GM12865 (cell line): ENCODE measurements at regions not wholly inside any gene's neighbourhood (a gene's known extent, or its start where the extent isn't known, plus 50 kb on each side); places are given as distances from the start of the nearest gene placed in this dataset.

Source experiments
- DNase-seq: peaks from one replicate; pipeline ENCODE4 v3.0.0; 2010; ENCODE audit warnings: low read depth
- H3K4me3 ChIP-seq: 2 replicates; pipeline ENCODE4 v1.5.1; 2011; ENCODE audit warnings: mild to moderate bottlenecking, low read depth, low read length, control low read depth
- CTCF ChIP-seq: IDR thresholded peaks from 2 replicates; pipeline ENCODE4 v1.5.1; 2011; ENCODE audit warnings: low read length, control low read depth, low read depth, inconsistent platforms; ENCODE audit not compliant: insufficient read depth; ENCODE audit errors: missing control alignments

- DNase-seq, result no peak
Measured at GRCh38 chr11:97786961-97787360, 1233.8 kb upstream of the CNTN5 start.

GRCh38 chr11:97794876-97795275 lies 1225.9 kb upstream of the CNTN5 start:
- H3K4me3 ChIP-seq, result no peak overlapping the region
- TF ChIP-seq CTCF, result no peak

More at GRCh38 chr11:97786961-97787360, 1233.8 kb upstream of the CNTN5 start:
- no peak for TF ChIP-seq CTCF
- H3K4me3 ChIP-seq, result no peak overlapping the region

GRCh38 chr11:97800891-97801290 lies 1219.9 kb upstream of the CNTN5 start:
- H3K4me3 ChIP-seq, result no peak overlapping the region
- no peak for DNase-seq

More at GRCh38 chr11:97794876-97795275, 1225.9 kb upstream of the CNTN5 start:
- no peak for DNase-seq

GRCh38 chr11:97814325-97814959 lies 1206.3 kb upstream of the CNTN5 start:
- no peak for TF ChIP-seq CTCF
- DNase-seq, result no peak

More at GRCh38 chr11:97800891-97801290, 1219.9 kb upstream of the CNTN5 start:
- no peak for TF ChIP-seq CTCF

GRCh38 chr11:97815667-97816066 lies 1205.1 kb upstream of the CNTN5 start:
- DNase-seq, result no peak

More at GRCh38 chr11:97814325-97814959, 1206.3 kb upstream of the CNTN5 start:
- no peak overlapping the region for H3K4me3 ChIP-seq

GRCh38 chr11:97832451-97832850 lies 1188.3 kb upstream of the CNTN5 start:
- no peak overlapping the region for H3K4me3 ChIP-seq
- no peak for TF ChIP-seq CTCF
- DNase-seq, result no peak

More at GRCh38 chr11:97815667-97816066, 1205.1 kb upstream of the CNTN5 start:
- no peak for TF ChIP-seq CTCF
- no peak overlapping the region for H3K4me3 ChIP-seq

- no peak for TF ChIP-seq CTCF
- DNase-seq, result no peak
Measured at GRCh38 chr11:97833412-97833811, 1187.3 kb upstream of the CNTN5 start.

More at GRCh38 chr11:97833412-97833811, 1187.3 kb upstream of the CNTN5 start:
- no peak overlapping the region for H3K4me3 ChIP-seq
